22Rv1 (cell line): ENCODE measurements at regions not wholly inside any gene's neighbourhood (a gene's known extent, or its start where the extent isn't known, plus 50 kb on each side); places are given as distances from the start of the nearest gene placed in this dataset.

Experiments used
- H3K27ac ChIP-seq: fragments of 450-650 bp; 2 replicates; pipeline ENCODE4 v1.5.1; 2017
- ZFX ChIP-seq: fragments of 450-650 bp; IDR thresholded peaks from 2 replicates; pipeline ENCODE4 v1.6.1; 2017; ENCODE audit warnings: antibody characterized with exemption, borderline replicate concordance
- TF ChIP-seq, protein P1 (sequence below): fragments of 450-650 bp; IDR thresholded peaks from 2 replicates; pipeline ENCODE4 v1.5.1; 2017; ENCODE audit warnings: mild to moderate bottlenecking

DNA sequence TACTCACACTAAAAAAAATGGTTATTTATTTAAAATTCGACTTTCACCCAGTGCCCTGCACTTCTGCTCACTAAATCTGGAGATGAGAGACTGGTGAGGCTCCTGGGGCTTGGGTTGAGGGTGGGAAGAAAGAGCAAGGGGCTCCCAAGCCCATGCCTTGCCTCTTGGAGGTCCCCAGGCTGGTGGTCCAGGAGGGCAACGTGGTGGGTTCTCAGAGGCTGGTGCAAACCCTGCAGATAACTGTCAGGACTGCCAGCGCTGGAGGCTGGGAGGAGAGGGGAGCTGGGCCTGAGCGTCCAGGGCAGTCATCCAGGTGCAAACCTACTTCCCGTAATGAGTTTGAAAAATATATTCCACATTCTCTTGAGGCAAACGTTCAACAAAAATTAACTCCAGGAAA, 528.3 kb downstream of the GLRX3 start:
- H3K27ac ChIP-seq, result no peak overlapping the region
- TF ChIP-seq, protein P1, sequence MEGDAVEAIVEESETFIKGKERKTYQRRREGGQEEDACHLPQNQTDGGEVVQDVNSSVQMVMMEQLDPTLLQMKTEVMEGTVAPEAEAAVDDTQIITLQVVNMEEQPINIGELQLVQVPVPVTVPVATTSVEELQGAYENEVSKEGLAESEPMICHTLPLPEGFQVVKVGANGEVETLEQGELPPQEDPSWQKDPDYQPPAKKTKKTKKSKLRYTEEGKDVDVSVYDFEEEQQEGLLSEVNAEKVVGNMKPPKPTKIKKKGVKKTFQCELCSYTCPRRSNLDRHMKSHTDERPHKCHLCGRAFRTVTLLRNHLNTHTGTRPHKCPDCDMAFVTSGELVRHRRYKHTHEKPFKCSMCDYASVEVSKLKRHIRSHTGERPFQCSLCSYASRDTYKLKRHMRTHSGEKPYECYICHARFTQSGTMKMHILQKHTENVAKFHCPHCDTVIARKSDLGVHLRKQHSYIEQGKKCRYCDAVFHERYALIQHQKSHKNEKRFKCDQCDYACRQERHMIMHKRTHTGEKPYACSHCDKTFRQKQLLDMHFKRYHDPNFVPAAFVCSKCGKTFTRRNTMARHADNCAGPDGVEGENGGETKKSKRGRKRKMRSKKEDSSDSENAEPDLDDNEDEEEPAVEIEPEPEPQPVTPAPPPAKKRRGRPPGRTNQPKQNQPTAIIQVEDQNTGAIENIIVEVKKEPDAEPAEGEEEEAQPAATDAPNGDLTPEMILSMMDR, result no peak
- no peak for TF ChIP-seq ZFX

DNA sequence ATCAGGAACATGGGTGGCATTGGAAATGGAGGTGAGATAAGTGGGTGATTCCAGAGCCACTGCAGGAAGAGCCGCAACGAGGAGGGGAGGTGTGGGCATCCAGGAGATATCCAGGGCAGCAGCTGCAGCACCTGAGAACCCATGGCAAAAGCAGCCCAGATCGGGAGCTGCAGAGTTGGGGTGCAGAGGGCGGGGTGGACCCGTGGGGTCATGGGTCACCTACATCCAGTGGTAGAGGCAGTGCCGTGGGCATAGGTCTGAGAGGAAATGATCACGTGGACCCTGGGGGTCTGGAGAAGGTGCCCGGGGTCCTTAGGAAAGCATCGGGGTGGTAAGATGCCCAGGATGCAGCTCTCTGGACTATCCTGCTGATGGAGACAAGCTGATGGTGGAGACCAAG, 530.0 kb downstream of the GLRX3 start:
- TF ChIP-seq ZFX, result no peak
- TF ChIP-seq, protein P1, result no peak
- no peak overlapping the region for H3K27ac ChIP-seq

DNA sequence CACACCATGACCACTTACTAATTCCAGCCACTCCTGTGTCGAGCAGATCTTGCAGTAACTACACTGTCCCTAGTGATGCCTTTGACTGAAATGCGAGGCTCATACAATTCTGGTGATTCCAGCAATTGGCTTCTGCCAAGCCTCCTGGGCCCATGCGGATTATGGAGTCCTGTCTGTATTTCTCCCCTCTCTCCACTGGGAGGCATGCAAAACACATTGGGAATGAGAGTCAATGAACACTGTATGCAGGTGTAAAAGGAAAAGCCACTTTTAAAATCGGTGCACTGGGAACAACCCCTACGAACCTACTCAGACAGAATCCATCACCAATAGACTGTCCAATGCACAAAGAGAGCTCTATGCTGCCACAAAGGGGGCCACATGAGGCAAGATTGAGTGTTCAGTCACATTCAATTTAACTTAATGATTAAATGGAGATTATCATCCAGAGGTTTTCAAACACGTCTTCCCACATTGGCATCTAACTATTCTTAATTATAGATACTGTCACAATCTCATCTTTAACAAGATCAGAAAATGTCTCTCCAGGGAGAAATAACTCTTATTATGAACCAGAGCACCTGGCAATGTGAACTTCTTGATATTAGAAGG, 550.6 kb downstream of the GLRX3 start:
- no peak overlapping the region for H3K27ac ChIP-seq
- TF ChIP-seq, protein P1, result peak; percentile 61
- no peak for TF ChIP-seq ZFX

DNA sequence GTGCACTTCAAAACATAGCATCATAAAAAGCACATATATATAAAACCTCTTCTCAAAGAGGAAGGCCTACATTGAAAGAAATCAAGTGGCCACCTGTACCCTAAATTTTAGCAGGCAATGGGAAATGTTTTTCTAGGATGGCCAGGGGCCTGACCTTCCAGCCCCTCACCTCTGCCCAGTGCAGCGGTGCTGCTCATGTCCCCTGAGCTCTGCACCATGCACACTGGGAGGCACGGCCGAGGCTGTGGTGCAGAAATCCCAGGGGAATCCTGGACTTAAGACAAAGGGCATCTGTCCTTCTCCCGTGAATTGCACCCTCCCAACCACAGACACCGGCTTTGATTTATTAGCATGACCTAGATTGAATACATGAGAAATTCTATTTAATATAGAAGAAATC, 551.4 kb downstream of the GLRX3 start:
- TF ChIP-seq, protein P1, result no peak
- TF ChIP-seq ZFX, result no peak
- no peak overlapping the region for H3K27ac ChIP-seq

DNA sequence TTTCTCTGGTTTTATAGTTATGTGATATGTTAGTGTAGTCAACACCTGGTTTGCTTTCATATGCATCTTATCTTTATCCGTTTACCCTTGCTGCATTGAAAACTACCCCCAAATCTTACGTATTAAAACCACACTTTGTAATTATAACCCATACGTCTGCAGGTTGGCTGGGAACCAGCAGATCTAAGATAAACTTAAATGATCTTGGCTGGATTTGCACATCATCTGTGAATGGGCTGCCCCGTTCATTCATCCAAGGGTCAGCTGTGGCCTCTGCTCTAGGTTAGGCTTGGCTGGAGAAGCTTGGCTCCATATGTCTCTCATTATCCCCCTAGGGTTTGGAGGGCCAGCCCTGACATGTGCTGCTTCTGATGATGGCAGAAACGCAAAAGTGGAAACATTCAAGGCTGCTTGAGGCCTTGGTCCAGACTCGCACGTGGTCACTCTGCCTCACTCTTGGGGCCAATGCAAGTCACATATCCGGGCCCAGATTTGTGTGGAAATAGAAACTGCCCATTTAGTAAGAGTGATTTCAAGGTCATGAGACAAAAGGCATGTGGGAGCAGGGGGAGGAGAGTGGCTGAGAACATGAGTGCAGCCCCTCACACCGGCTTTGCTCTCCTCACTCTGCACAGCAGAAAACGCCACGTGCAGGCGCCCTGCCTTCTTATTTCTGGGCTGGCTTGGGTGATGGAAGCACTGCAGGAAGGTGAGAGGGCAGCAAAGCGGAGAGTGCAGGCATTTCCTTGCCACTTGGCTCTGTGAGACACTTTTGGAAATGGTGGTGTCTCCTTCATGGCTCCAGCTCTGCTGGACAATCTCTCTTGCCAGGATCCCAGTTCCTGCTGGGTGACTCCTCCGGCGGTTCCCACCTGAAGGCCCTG, 553.8 kb downstream of the GLRX3 start:
- no peak overlapping the region for H3K27ac ChIP-seq
- no peak for TF ChIP-seq ZFX
- TF ChIP-seq, protein P1, result no peak

DNA sequence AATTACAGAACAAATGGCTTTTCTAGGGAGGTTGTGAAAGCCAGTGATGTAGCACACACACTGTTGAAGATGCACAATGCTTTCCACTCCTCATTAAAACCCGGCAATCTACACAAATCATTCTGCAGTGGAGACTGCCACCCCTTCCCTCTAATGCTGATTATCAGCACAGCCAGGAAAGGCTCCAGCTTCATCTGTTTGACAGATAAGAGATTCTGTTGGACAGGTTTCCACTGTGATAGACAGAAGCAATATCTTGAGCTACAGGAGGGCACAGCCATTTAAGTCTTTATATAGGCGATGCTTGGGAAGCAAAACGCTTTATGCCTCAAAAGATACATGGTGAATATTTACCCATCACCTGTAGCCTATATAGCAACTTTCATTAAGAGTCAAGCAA, 555.6 kb downstream of the GLRX3 start:
- no peak for TF ChIP-seq ZFX
- TF ChIP-seq, protein P1, result no peak
- H3K27ac ChIP-seq, result no peak overlapping the region

DNA sequence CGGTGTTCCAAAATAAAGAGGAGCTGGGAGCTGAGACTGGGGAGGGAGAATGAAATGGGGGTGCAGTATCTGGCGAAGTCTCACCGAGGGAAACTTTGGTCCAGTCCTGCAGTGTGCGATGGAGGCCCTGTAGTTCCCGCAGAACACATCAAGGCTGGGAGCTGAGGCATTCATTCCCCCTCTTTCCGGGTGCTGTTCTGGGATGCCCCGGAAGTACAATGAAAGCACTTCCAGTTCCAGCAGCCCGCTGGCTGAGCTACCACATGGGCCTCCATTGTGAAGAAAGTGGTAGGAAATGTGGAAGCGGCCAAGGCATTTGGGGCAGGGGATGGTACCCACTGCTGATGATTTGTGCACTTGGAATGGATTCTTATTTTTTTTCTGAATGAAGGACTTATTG, 560.7 kb downstream of the GLRX3 start:
- H3K27ac ChIP-seq, result no peak overlapping the region
- TF ChIP-seq, protein P1, result no peak
- TF ChIP-seq ZFX, result no peak
